SU-DHL-6 (cell line): ENCODE measurements at regions not wholly inside any gene's neighbourhood (a gene's known extent, or its start where the extent isn't known, plus 50 kb on each side); places are given as distances from the start of the nearest gene placed in this dataset.

Experiments used
- CTCF ChIP-seq: fragments of 200-600 bp; sonication (generic); IDR thresholded peaks from one replicate; pipeline ENCODE4 v1.5.1; 2017; ENCODE audit warnings: antibody characterized with exemption, mild to moderate bottlenecking, low read length, moderate library complexity; ENCODE audit not compliant: insufficient read depth, poor library complexity, severe bottlenecking
- EZH2phosphoT487 ChIP-seq: fragments of 200-600 bp; sonication (generic), shearing (Covaris generic); conservative IDR thresholded peaks from 2 replicates; pipeline ENCODE4 v1.6.1; 2018; ENCODE audit warnings: mild to moderate bottlenecking, antibody characterized with exemption, low read length, moderate library complexity, mixed read lengths

- TF ChIP-seq CTCF (no peak), EZH2phosphoT487 (no peak)
Measured at GRCh38 chr16:82384017-82384416, 214.0 kb upstream of the MPHOSPH6 start.
